ENCODE measurements at regions not wholly inside any gene's neighbourhood (a gene's known extent, or its start where the extent isn't known, plus 50 kb on each side); places are given as distances from the start of the nearest gene placed in this dataset.
"Not testable (repeated sequence)": the region's sequence is repeated elsewhere in the genome, so short reads cannot be mapped to it uniquely, and the experiment has no call there.

DNA sequence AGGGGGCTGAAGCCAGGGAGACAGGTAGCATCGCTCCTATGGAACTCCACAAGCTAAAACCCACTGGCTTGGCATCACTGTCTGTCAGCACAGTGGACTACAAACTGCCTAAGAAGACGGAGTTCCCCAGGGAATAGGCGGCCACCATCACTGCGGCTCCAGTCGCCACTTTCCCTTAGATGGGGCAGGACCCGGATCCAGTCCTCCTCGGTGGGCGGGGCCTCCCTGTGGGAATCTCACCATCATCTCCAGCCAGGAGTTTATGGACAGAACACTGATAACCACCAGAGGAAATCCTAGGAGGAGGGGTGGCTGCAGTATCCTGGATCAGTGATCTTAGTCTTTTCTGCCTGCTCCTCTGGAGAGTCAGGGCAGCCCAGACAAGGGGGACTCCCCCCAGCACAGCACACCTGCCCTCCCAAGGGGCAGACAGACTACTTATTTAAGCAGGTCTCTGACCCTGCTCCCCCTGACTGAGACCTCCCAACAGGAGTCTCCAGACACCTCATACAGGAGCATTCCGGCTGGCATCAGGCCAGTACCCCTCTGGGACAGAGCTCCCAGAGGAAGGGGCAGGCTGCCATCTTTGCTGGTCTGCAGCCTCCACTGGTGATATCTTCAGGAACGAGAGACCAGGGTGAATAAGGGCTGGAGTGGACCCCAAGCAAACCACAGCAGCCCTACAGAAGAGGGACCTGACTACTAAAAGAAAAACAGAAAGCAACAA lies 435.6 kb upstream of the RASGRP1 start (continued):
- TF ChIP-seq, protein P1, sequence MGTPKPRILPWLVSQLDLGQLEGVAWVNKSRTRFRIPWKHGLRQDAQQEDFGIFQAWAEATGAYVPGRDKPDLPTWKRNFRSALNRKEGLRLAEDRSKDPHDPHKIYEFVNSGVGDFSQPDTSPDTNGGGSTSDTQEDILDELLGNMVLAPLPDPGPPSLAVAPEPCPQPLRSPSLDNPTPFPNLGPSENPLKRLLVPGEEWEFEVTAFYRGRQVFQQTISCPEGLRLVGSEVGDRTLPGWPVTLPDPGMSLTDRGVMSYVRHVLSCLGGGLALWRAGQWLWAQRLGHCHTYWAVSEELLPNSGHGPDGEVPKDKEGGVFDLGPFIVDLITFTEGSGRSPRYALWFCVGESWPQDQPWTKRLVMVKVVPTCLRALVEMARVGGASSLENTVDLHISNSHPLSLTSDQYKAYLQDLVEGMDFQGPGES (IDR thresholded peaks at IDR 0.05; ENCODE audit: low read depth, low read length) = no peak
- TF ChIP-seq RXRA (IDR thresholded peaks at IDR 0.05; ENCODE audit: borderline replicate concordance, low read depth) = no peak
- TF ChIP-seq PBX3 (IDR thresholded peaks at IDR 0.05) = no peak
- no peak for TF ChIP-seq YY1 (IDR thresholded peaks at IDR 0.05; ENCODE audit: low read depth)

GRCh38 chr15:39009740-39010139 lies 445.1 kb upstream of the RASGRP1 start:
- no peaks in the 10 kb centered on the region for H3K79me2 ChIP-seq (ENCODE audit: insufficient read depth)
- ChIA-PET POLR2A (no interaction called here), CTCF (interaction anchor here (1.1 to 1.3 kb wide), 2 partner anchors 19 to 571 kb away, joined by 3 read pairs; no protein-coding TSS in a partner anchor)
- H3K27ac ChIP-seq (ENCODE audit: low read depth in 2 of 2, low read length in 1 of 2) = no peak overlapping the region
- no peaks in the 10 kb centered on the region for H3K27me3 ChIP-seq (ENCODE audit: insufficient read depth)
- WGBS (ENCODE audit: low lambda C conversion rate) = 77% methylated on average over 1 of the region's 1 CpG
- no peak overlapping the region for H2AFZ ChIP-seq (ENCODE audit: low read depth)
- H3K4me2 ChIP-seq = no peak overlapping the region
- DNase-seq = no peak
- H3K4me1 ChIP-seq (ENCODE audit: control insufficient read depth in 1 of 2, insufficient read depth in 2 of 2, low read depth in 1 of 2, low read length in 1 of 2) = no peaks in the 10 kb centered on the region
- no peaks in the 10 kb centered on the region for H3K9me2 ChIP-seq
- peaks cover 26% of the 10 kb centered on the region for H3K9me3 ChIP-seq
- no peaks in the 10 kb centered on the region for H4K20me1 ChIP-seq (ENCODE audit: insufficient read depth)
- H3F3A ChIP-seq (replicated peaks; ENCODE audit: insufficient read depth) = no peaks in the 10 kb centered on the region
- TF ChIP-seq JUND (IDR thresholded peaks at IDR 0.05) (no peak), ELF1 (IDR thresholded peaks at IDR 0.05) (no peak), TCF12 (IDR thresholded peaks at IDR 0.05) (no peak), POLR2AphosphoS5 (IDR thresholded peaks at IDR 0.05; ENCODE audit: low read depth, low read length) (no peak), CHD2 (IDR thresholded peaks at IDR 0.05; ENCODE audit: low read length, partially characterized antibody) (no peak), EP300 (IDR thresholded peaks at IDR 0.05; ENCODE audit: borderline replicate concordance in 1 of 2, low read depth in 1 of 2, low read length in 1 of 2) (no peak), EZH2phosphoT487 (IDR thresholded peaks at IDR 0.05; ENCODE audit: borderline replicate concordance, low read depth) (no peak), NRF1 (IDR thresholded peaks at IDR 0.05; ENCODE audit: low read depth, low read length) (no peak), GATA2 (CRISPR knock-in tag; IDR thresholded peaks at IDR 0.05) (no peak)
- no peak overlapping the region for H3K9ac ChIP-seq
- H3K4me3 ChIP-seq (ENCODE audit: low read depth in 2 of 2, low read length in 1 of 2) = no peak overlapping the region
- H3K36me3 ChIP-seq (replicated peaks in 1 of 2; ENCODE audit: control insufficient read depth in 1 of 2, insufficient read depth in 2 of 2, low read length in 1 of 2) = peaks cover 0 to 12% of the 10 kb centered on the region in 2 experiments

GRCh38 chr15:39011066-39011465 lies 446.5 kb upstream of the RASGRP1 start:
- H3K4me1 ChIP-seq (ENCODE audit: control insufficient read depth in 1 of 2, insufficient read depth in 2 of 2, low read depth in 1 of 2, low read length in 1 of 2); H3K4me3 ChIP-seq (ENCODE audit: low read depth in 2 of 2, low read length in 1 of 2); DNase-seq; H3F3A ChIP-seq (replicated peaks; ENCODE audit: insufficient read depth); H2AFZ ChIP-seq (ENCODE audit: low read depth); H3K9ac ChIP-seq; H3K79me2 ChIP-seq (ENCODE audit: insufficient read depth); H3K27ac ChIP-seq (ENCODE audit: low read depth in 2 of 2, low read length in 1 of 2); H3K9me2 ChIP-seq; H4K20me1 ChIP-seq (ENCODE audit: insufficient read depth); POLR2A ChIA-PET; H3K27me3 ChIP-seq (ENCODE audit: insufficient read depth); H3K4me2 ChIP-seq: not testable (repeated sequence)
- Histone ChIP-seq H3K36me3 (replicated peaks in 1 of 2; ENCODE audit: control insufficient read depth in 1 of 2, insufficient read depth in 2 of 2, low read length in 1 of 2) (peaks cover 0 to 12% of the 10 kb centered on the region in 2 experiments), H3K9me3 (peaks cover 26% of the 10 kb centered on the region)
- WGBS (ENCODE audit: low lambda C conversion rate) = 76% methylated on average over 3 of the region's 3 CpGs
- CTCF ChIA-PET = interaction anchor here (1.3 to 1.6 kb wide), 2 partner anchors 194 to 569 kb away, joined by 3 to 4 read pairs; no protein-coding TSS in a partner anchor

Measured in SK-N-SH (cell line).